ENCODE measurements at regions not wholly inside any gene's neighbourhood (a gene's known extent, or its start where the extent isn't known, plus 50 kb on each side); places are given as distances from the start of the nearest gene placed in this dataset.

DNA sequence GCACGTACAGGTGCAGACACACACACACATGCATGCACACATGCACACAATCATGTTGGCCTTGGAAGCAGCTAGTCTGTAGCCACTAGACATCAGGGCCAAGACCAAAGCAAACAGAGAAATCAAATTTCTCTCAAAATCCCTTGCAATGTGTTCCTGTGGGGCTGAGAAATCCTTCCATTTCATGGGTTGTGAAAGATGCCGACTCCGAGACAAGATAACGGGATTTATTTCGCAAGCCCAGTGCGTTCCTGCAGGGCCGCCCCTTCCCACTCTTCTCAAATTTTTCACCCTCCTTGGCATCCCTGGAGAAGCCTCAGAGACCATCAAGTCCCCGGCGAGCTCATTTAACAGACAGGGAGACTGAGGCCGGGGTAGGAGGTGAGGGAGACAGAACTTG is 366.7 kb downstream of the MN1 start:
- intact Hi-C loops (cut with micrococcal nuclease): no loop called here
- H3K4me1 Mint-ChIP-seq (ENCODE audit: low read depth): no peaks in the 10 kb centered on the region
- DNase-seq (ENCODE audit: low spot score): no peak

DNA sequence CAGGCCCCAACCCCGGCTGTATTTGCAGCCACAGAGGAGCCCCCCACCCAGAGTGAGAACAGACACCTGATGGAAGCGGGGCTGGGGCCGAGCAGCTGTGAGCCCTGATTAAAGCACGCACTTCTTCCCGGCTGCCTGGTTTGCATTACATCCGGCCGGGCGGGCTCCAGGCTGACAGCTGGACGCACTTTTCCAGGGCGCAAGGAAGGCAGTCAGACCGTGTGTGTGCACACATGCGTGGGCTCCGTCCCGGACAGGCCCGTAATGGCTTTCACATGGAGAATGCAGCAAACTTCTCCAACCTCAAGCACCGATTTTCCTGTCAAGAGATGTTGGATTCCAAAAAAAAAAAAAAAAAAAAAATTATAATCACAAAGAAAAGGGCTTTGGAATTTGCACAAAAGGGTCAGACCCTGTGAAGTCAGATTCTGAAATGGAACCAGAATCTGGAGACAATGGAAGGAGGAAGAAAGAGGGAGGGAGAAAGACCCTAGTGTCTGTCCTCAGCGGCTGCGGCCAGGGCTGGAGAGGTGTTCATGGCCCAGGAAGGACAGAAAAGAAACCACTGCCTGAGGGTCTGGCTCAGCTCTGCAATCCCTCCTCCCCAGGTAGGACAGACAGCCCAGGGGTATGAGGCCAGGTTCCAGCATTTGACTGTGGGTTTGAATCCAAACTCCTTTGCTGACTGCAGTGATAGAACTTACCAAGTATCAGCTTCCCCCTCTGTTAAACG is 365.5 kb downstream of the MN1 start:
- H3K36me3 Mint-ChIP-seq (ENCODE audit: low read depth): no peaks in the 10 kb centered on the region
- H3K9me3 Mint-ChIP-seq: no peaks in the 10 kb centered on the region
- H3K27me3 Mint-ChIP-seq (ENCODE audit: insufficient read depth): no peaks in the 10 kb centered on the region
- intact Hi-C loops (cut with micrococcal nuclease): no loop called here
- H3K4me1 Mint-ChIP-seq (ENCODE audit: low read depth): no peaks in the 10 kb centered on the region
- H3K4me3 Mint-ChIP-seq: no peak overlapping the region
- DNase-seq (ENCODE audit: low spot score): no peak
- H3K27ac Mint-ChIP-seq: no peak overlapping the region

More for the DNA sequence above, 366.7 kb downstream of the MN1 start:
- Mint-ChIP-seq H3K9me3 (no peaks in the 10 kb centered on the region), H3K27ac (no peak overlapping the region), H3K27me3 (ENCODE audit: insufficient read depth) (no peaks in the 10 kb centered on the region), H3K36me3 (ENCODE audit: low read depth) (no peaks in the 10 kb centered on the region), H3K4me3 (no peak overlapping the region)

- no peaks in the 10 kb centered on the region for H3K4me1 Mint-ChIP-seq (ENCODE audit: low read depth)
- H3K27me3 Mint-ChIP-seq (ENCODE audit: insufficient read depth): no peaks in the 10 kb centered on the region
- intact Hi-C loops (cut with micrococcal nuclease): no loop called here
These were observed 365.0 kb downstream of the MN1 start for GRCh38 chr22:27436591-27436990.

GRCh38 chr22:27437570-27437969 is 364.0 kb downstream of the MN1 start:
- Mint-ChIP-seq H3K27me3 (ENCODE audit: insufficient read depth) (no peaks in the 10 kb centered on the region), H3K9me3 (no peaks in the 10 kb centered on the region), H3K27ac (no peak overlapping the region), H3K36me3 (ENCODE audit: low read depth) (no peaks in the 10 kb centered on the region), H3K4me3 (no peak overlapping the region), H3K4me1 (ENCODE audit: low read depth) (no peaks in the 10 kb centered on the region)
- intact Hi-C loops (cut with micrococcal nuclease): no loop called here
- DNase-seq (ENCODE audit: low spot score): no peak

More at GRCh38 chr22:27436591-27436990, 365.0 kb downstream of the MN1 start:
- Mint-ChIP-seq H3K4me3 (no peak overlapping the region), H3K9me3 (no peaks in the 10 kb centered on the region), H3K27ac (no peak overlapping the region), H3K36me3 (ENCODE audit: low read depth) (no peaks in the 10 kb centered on the region)
- DNase-seq (ENCODE audit: low spot score): no peak

DNA sequence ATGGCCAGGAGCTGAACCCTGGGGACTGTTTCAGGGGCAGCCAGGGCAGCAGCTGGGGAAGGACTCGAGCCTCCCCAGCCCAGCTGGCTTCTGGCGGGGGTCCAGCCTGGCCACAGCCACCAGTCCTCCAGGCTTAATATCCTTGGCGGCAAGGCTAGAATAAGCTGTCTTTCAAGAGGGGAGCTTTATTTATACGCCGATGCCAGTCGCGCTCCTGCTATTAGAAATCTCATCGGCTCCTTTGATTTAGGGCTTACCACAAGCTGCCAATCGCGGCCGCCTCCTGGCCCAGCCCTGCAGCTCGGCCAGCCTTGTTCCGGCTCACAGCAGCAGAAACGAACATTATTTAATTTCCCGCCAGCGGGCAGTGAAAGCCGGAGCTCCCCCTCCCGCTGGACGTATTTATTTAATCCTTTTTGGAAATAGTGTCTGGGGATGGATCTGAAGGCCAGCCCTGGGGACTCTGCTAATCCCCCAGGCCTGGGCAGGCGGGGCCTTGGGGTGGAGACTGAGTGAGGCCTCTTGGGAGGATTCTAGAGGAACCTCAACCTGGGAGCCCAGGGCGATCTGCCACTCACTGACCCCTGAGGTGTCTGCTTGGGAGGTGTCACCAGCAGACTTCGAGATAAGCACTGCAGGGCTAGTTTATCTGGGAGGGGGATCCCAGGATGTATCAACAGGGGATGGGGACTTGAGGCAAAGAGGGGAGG is 363.1 kb downstream of the MN1 start:
- H3K4me1 Mint-ChIP-seq (ENCODE audit: low read depth): no peaks in the 10 kb centered on the region
- H3K27ac Mint-ChIP-seq: no peak overlapping the region
- no peaks in the 10 kb centered on the region for H3K9me3 Mint-ChIP-seq
- no peak for DNase-seq (ENCODE audit: low spot score)
- no peaks in the 10 kb centered on the region for H3K27me3 Mint-ChIP-seq (ENCODE audit: insufficient read depth)
- no peaks in the 10 kb centered on the region for H3K36me3 Mint-ChIP-seq (ENCODE audit: low read depth)
- intact Hi-C loops (cut with micrococcal nuclease): no loop called here
- no peak overlapping the region for H3K4me3 Mint-ChIP-seq

- no peaks in the 10 kb centered on the region for H3K9me3 Mint-ChIP-seq
- no peaks in the 10 kb centered on the region for H3K27me3 Mint-ChIP-seq (ENCODE audit: insufficient read depth)
- DNase-seq (ENCODE audit: low spot score): no peak
- no peak overlapping the region for H3K4me3 Mint-ChIP-seq
- H3K36me3 Mint-ChIP-seq (ENCODE audit: low read depth): no peaks in the 10 kb centered on the region
- H3K27ac Mint-ChIP-seq: no peak overlapping the region
- H3K4me1 Mint-ChIP-seq (ENCODE audit: low read depth): no peaks in the 10 kb centered on the region
- intact Hi-C loops (cut with micrococcal nuclease): no loop called here
These were observed 362.4 kb downstream of the MN1 start for GRCh38 chr22:27439131-27439530.

DNA sequence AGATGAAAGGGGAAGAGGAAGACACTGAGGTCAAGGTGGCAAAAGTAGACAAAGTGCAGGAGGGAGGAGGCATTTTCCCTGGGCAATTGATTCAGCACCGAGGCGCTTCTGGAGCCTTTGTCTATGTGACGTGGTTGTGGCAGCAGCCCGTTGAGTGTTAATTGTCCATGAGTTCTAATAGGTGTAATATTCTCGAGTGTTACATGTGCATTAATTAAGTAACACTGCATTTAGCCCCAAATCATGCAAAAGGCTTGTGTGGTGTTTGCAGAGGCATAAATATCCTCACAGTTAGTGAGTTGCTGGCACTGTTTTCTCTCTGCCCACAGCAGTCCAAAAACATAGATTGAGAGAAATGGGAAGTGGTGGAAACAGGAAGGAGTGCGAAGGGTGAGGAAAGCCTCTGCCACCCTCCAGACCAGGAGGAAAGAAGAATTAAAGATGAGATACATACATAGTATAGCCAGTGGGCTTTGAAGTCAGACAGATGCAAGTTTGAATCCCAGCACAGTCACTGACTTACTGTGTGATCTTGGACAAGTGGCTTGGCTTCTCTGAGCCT is 361.2 kb downstream of the MN1 start:
- no peaks in the 10 kb centered on the region for H3K4me1 Mint-ChIP-seq (ENCODE audit: low read depth)
- intact Hi-C loops (cut with micrococcal nuclease): no loop called here
- no peak overlapping the region for H3K27ac Mint-ChIP-seq
- H3K36me3 Mint-ChIP-seq (ENCODE audit: low read depth): no peaks in the 10 kb centered on the region
- H3K4me3 Mint-ChIP-seq: no peak overlapping the region
- no peak for DNase-seq (ENCODE audit: low spot score)
- H3K9me3 Mint-ChIP-seq: no peaks in the 10 kb centered on the region
- no peaks in the 10 kb centered on the region for H3K27me3 Mint-ChIP-seq (ENCODE audit: insufficient read depth)

DNA sequence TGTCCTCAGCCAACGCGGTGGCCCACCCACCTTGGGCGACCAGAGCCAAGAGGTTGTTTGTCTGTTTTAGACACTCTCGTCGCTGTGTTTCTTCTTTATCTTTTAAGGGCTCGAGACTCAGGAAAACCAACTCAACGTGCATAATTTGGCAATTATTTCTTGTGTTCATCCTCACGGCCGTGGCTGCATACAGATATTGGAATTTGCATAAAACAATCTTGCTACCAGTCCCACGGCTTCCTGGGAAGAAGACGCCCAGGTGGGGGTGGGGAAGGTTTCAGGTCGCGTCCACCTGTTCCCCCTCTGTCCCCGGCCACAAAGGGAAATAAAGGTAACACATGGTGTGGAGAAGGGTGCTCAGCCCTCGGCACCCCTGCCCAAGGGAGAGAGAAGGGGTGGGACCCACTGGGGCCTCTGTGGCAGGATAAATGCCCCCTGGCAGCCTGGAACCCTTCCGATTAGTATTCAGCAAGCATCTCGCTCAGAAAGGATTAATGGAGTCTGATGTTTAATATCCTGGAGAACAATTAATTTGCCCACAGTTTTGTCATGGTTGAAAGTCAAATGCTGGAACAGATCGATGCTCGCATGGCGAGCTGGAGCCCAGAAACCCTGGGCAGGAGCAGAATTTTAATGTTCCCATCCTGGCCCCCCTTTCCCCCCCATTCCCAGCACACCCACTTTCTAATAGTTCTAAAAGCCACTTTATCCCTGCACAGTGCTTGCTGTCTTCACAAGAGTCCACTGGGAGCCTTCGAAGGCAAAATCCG is 359.7 kb downstream of the MN1 start:
- Mint-ChIP-seq H3K9me3 (no peaks in the 10 kb centered on the region), H3K4me1 (ENCODE audit: low read depth) (no peaks in the 10 kb centered on the region), H3K27me3 (ENCODE audit: insufficient read depth) (no peaks in the 10 kb centered on the region), H3K4me3 (no peak overlapping the region), H3K27ac (no peak overlapping the region), H3K36me3 (ENCODE audit: low read depth) (no peaks in the 10 kb centered on the region)
- intact Hi-C loops (cut with micrococcal nuclease): no loop called here
- no peak for DNase-seq (ENCODE audit: low spot score)

- Mint-ChIP-seq H3K27ac (no peak overlapping the region), H3K4me1 (ENCODE audit: low read depth) (no peaks in the 10 kb centered on the region), H3K9me3 (no peaks in the 10 kb centered on the region), H3K27me3 (ENCODE audit: insufficient read depth) (no peaks in the 10 kb centered on the region), H3K4me3 (no peak overlapping the region), H3K36me3 (ENCODE audit: low read depth) (no peaks in the 10 kb centered on the region)
- intact Hi-C loops (cut with micrococcal nuclease): no loop called here
- no peak for DNase-seq (ENCODE audit: low spot score)
These were observed 358.2 kb downstream of the MN1 start for GRCh38 chr22:27443306-27443705.

DNA sequence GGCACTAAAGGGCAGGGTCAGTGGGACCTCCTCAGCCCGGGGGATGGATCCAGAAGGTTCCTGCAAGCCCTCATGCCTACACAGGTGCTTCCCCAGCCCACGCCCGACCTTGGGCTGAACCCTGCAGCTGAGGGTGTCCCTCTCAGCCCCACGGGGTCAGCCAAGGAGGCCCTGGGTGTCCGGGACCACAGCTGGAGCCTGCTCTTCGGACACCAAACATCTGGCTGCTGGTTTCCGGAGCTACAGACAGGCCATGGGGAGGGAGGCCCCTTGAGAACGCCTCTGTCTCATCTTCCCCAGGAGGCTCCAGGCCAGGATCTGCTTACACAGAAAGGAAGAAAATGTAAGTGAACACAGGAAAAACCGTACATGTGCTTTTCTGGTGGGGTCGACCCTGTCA is 355.7 kb downstream of the MN1 start:
- DNase-seq (ENCODE audit: low spot score): no peak
- H3K4me1 Mint-ChIP-seq (ENCODE audit: low read depth): no peaks in the 10 kb centered on the region
- H3K4me3 Mint-ChIP-seq: no peak overlapping the region
- no peaks in the 10 kb centered on the region for H3K27me3 Mint-ChIP-seq (ENCODE audit: insufficient read depth)
- intact Hi-C loops (cut with micrococcal nuclease): no loop called here
- no peak overlapping the region for H3K27ac Mint-ChIP-seq
- H3K36me3 Mint-ChIP-seq (ENCODE audit: low read depth): no peaks in the 10 kb centered on the region
- H3K9me3 Mint-ChIP-seq: peaks cover 4% of the 10 kb centered on the region

- H3K4me3 Mint-ChIP-seq: no peak overlapping the region
- no peaks in the 10 kb centered on the region for H3K36me3 Mint-ChIP-seq (ENCODE audit: low read depth)
- intact Hi-C loops (cut with micrococcal nuclease): no loop called here
- H3K27ac Mint-ChIP-seq: no peak overlapping the region
- DNase-seq (ENCODE audit: low spot score): no peak
- no peaks in the 10 kb centered on the region for H3K27me3 Mint-ChIP-seq (ENCODE audit: insufficient read depth)
- H3K9me3 Mint-ChIP-seq: peaks cover 8% of the 10 kb centered on the region
- H3K4me1 Mint-ChIP-seq (ENCODE audit: low read depth): no peaks in the 10 kb centered on the region
These were observed 354.3 kb downstream of the MN1 start for GRCh38 chr22:27447289-27447688.

- intact Hi-C loops (cut with micrococcal nuclease): no loop called here
- Mint-ChIP-seq H3K27me3 (ENCODE audit: insufficient read depth) (no peaks in the 10 kb centered on the region), H3K36me3 (ENCODE audit: low read depth) (no peaks in the 10 kb centered on the region), H3K27ac (no peak overlapping the region), H3K9me3 (peaks cover 8% of the 10 kb centered on the region), H3K4me1 (ENCODE audit: low read depth) (no peaks in the 10 kb centered on the region), H3K4me3 (no peak overlapping the region)
- DNase-seq (ENCODE audit: low spot score): no peak
These were observed 351.1 kb downstream of the MN1 start for GRCh38 chr22:27450448-27450847.

DNA sequence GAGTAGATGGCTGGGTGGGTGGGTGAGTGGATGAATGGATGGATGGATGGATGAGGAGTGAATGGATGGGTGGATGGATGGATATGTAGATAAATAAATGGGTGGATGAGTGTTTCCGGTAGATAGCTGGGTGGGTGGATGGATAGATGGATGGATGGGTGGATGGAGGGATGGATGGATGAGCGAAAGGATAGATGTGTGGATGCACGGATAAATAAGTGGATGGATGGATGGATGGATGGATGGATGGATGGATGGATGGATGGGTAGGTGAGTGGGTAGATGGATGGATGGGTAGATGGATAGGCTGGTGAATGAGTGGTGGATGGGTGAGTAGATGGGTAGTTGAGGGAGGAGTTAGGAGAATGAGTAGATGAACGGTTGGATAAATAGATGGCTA is 349.3 kb downstream of the MN1 start:
- Mint-ChIP-seq H3K4me1 (ENCODE audit: low read depth) (no peaks in the 10 kb centered on the region), H3K27ac (no peak overlapping the region), H3K4me3 (no peak overlapping the region), H3K9me3 (peaks cover 8% of the 10 kb centered on the region), H3K27me3 (ENCODE audit: insufficient read depth) (no peaks in the 10 kb centered on the region), H3K36me3 (ENCODE audit: low read depth) (no peaks in the 10 kb centered on the region)
- intact Hi-C loops (cut with micrococcal nuclease): no loop called here
- no peak for DNase-seq (ENCODE audit: low spot score)
